CD4-positive, alpha-beta T cell (primary cell): ENCODE measurements at regions not wholly inside any gene's neighbourhood (a gene's known extent, or its start where the extent isn't known, plus 50 kb on each side); places are given as distances from the start of the nearest gene placed in this dataset.

ENCODE experiments used
- ATAC-seq: fragments of 200-7000 bp; cut with Tn5 transposase; one replicate; pipeline ENCODE4 v1.10.0; 2022; ENCODE audit warnings: mild to moderate bottlenecking; ENCODE audit not compliant: poor library complexity
- CTCF ChIA-PET: fragments of 350-600 bp; sonication (Branson Sonifier 250); formaldehyde crosslinking; loops from one replicate; lab custom pipeline; 2021; ENCODE audit warnings: antibody characterized with exemption, inconsistent platforms; lab: Charles Lee
- POLR2A ChIA-PET: fragments of 350-600 bp; sonication (Branson Sonifier 250); formaldehyde crosslinking; loops from one replicate; lab custom pipeline; 2021; ENCODE audit warnings: antibody characterized with exemption, inconsistent platforms; lab: Charles Lee
- DNase-seq, 14 experiments: peaks; one replicate each; pipeline ENCODE4 v3.0.0-alpha.2; 2013 to 2020; ENCODE audit warnings: mixed read lengths in 2 of 14
- H3K27ac ChIP-seq, 2 donors: one replicate each; pipeline versions ENCODE4 v1.5.1 to v1.7.0; 2013; ENCODE audit warnings: low read length in 2 of 2, low read depth in 1 of 2, mild to moderate bottlenecking in 1 of 2
- H3K27me3 ChIP-seq, 2 experiments: 1 replicate in 1 of 2; 2 replicates in 1 of 2; pipeline versions ENCODE4 v1.6.1 to v1.7.0; 2013; ENCODE audit warnings: low read length in 2 of 2, control low read depth in 1 of 2, mild to moderate bottlenecking in 1 of 2, moderate library complexity in 1 of 2; ENCODE audit not compliant: insufficient read depth in 2 of 2, control insufficient read depth in 1 of 2
- H3K36me3 ChIP-seq: one replicate; pipeline ENCODE4 v1.6.1; 2013; ENCODE audit warnings: low read length, control low read depth; ENCODE audit not compliant: insufficient read depth
- H3K4me1 ChIP-seq: one replicate; pipeline ENCODE4 v1.6.1; 2013; ENCODE audit warnings: low read length, control low read depth; ENCODE audit not compliant: insufficient read depth
- H3K4me3 ChIP-seq: one replicate; pipeline ENCODE4 v1.5.1; 2013; ENCODE audit warnings: mild to moderate bottlenecking, low read length, moderate library complexity
- H3K9me3 ChIP-seq, 2 experiments: 1 replicate in 1 of 2; 2 replicates in 1 of 2; pipeline versions ENCODE4 v1.6.1 to v1.7.0; 2013; ENCODE audit warnings: low read length in 2 of 2, mild to moderate bottlenecking in 2 of 2, control low read depth in 1 of 2, moderate library complexity in 1 of 2; ENCODE audit not compliant: control insufficient read depth in 1 of 2, insufficient read depth in 1 of 2
- H3K27ac Mint-ChIP-seq: one replicate; pipeline ENCODE4 v1.8.0; 2020; ENCODE audit warnings: mixed read lengths
- H3K27me3 Mint-ChIP-seq: one replicate; pipeline ENCODE4 v1.8.0; 2021; ENCODE audit warnings: mixed read lengths
- H3K36me3 Mint-ChIP-seq: one replicate; pipeline ENCODE4 v1.8.0; 2021; ENCODE audit warnings: low read depth, mixed read lengths
- H3K4me1 Mint-ChIP-seq: one replicate; pipeline ENCODE4 v1.8.0; 2021; ENCODE audit warnings: low read depth, mixed read lengths
- H3K4me3 Mint-ChIP-seq: one replicate; pipeline ENCODE4 v1.8.0; 2020; ENCODE audit warnings: mild to moderate bottlenecking, mixed read lengths
- H3K9me3 Mint-ChIP-seq: one replicate; pipeline ENCODE4 v1.8.0; 2020; ENCODE audit warnings: mixed read lengths
- CTCF ChIP-seq: fragments of 200-600 bp; IDR thresholded peaks from one replicate; pipeline ENCODE4 v1.8.0; 2022; ENCODE audit warnings: antibody characterized with exemption, mild to moderate bottlenecking
- intact Hi-C, 2 experiments: fragments of 100-400 bp; cut with DNase I in 1 of 2; cut with micrococcal nuclease in 1 of 2; formaldehyde crosslinking; loops; one replicate each; pipeline versions ENCODE4 v1.15.1 to v1.9.0; 2023 to 2025; cut with DNase I, micrococcal nuclease

GRCh38 chr3:98670020-98670419, 76.6 kb upstream of the CPOX start:
- Mint-ChIP-seq H3K4me3 (no peak overlapping the region), H3K4me1 (no peaks in the 10 kb centered on the region), H3K27ac (no peak overlapping the region), H3K36me3 (no peaks in the 10 kb centered on the region), H3K9me3 (no peaks in the 10 kb centered on the region), H3K27me3 (peaks cover 4% of the 10 kb centered on the region)
- Histone ChIP-seq H3K9me3 (no peaks in the 10 kb centered on the region), H3K36me3 (no peaks in the 10 kb centered on the region), H3K4me1 (no peaks in the 10 kb centered on the region), H3K27me3 (peaks cover 0 to 4% of the 10 kb centered on the region in 2 experiments), H3K27ac (no peak overlapping the region), H3K4me3 (no peak overlapping the region)
- POLR2A ChIA-PET: no interaction called here
- DNase-seq: no peak
- CTCF ChIA-PET: no interaction called here
- intact Hi-C loops: no loop called here
- no peak for TF ChIP-seq CTCF
- ATAC-seq: no peak

- no peaks in the 10 kb centered on the region for H3K36me3 ChIP-seq
- peaks cover 0 to 10% of the 10 kb centered on the region in 2 experiments for H3K9me3 ChIP-seq
- ATAC-seq: no peak
- H3K27ac ChIP-seq: no peak overlapping the region
- ChIA-PET CTCF (no interaction called here), POLR2A (no interaction called here)
- H3K4me1 ChIP-seq: no peaks in the 10 kb centered on the region
- no peak for DNase-seq
- Mint-ChIP-seq H3K4me3 (no peak overlapping the region), H3K27ac (no peak overlapping the region), H3K27me3 (peaks cover 4% of the 10 kb centered on the region), H3K36me3 (no peaks in the 10 kb centered on the region), H3K4me1 (no peaks in the 10 kb centered on the region), H3K9me3 (no peaks in the 10 kb centered on the region)
- no peak for TF ChIP-seq CTCF
- H3K27me3 ChIP-seq: no peaks in the 10 kb centered on the region
- H3K4me3 ChIP-seq: no peak overlapping the region
- intact Hi-C loops: no loop called here
Measured at GRCh38 chr3:98679986-98680385, 83.2 kb upstream of the ST3GAL6 start.

GRCh38 chr3:98680723-98681122, 82.4 kb upstream of the ST3GAL6 start:
- H3K4me3 ChIP-seq: no peak overlapping the region
- DNase-seq: no peak
- Mint-ChIP-seq H3K27me3 (peaks cover 4% of the 10 kb centered on the region), H3K36me3 (no peaks in the 10 kb centered on the region), H3K9me3 (no peaks in the 10 kb centered on the region), H3K4me3 (no peak overlapping the region), H3K4me1 (no peaks in the 10 kb centered on the region), H3K27ac (no peak overlapping the region)
- no peaks in the 10 kb centered on the region for H3K27me3 ChIP-seq
- POLR2A ChIA-PET: no interaction called here
- no peak for ATAC-seq
- no peak overlapping the region for H3K27ac ChIP-seq
- no peaks in the 10 kb centered on the region for H3K36me3 ChIP-seq
- peaks cover 0 to 10% of the 10 kb centered on the region in 2 experiments for H3K9me3 ChIP-seq
- TF ChIP-seq CTCF: no peak
- H3K4me1 ChIP-seq: no peaks in the 10 kb centered on the region
- CTCF ChIA-PET: no interaction called here
- intact Hi-C loops: no loop called here
